ENCODE measurements at regions not wholly inside any gene's neighbourhood (a gene's known extent, or its start where the extent isn't known, plus 50 kb on each side); places are given as distances from the start of the nearest gene placed in this dataset.

DNA sequence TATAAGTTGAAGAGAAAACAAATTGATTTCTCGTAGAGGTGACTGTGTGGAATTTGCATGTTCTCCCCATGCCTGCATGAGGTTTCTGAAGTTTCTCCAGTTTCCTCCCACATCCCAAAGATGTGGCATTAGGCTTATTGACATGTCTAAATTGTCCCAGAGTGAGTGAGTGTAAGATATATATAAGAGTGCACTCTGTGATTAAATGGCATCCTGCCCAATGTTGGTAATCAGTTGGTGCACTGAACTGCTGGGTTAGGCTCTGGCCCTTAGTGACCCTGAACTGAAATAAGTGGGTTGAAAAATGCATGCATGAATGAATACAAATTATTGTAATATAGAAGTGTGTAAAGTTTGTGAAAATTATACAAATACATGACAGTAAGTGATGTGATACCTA is 1106.5 kb downstream of the TECRL start:
- no peak for ATAC-seq (ENCODE audit: low FRiP score in 2 of 2)
- no peak overlapping the region for H3K4me3 ChIP-seq
- DNase-seq, result no peak
- TF ChIP-seq, protein P1, sequence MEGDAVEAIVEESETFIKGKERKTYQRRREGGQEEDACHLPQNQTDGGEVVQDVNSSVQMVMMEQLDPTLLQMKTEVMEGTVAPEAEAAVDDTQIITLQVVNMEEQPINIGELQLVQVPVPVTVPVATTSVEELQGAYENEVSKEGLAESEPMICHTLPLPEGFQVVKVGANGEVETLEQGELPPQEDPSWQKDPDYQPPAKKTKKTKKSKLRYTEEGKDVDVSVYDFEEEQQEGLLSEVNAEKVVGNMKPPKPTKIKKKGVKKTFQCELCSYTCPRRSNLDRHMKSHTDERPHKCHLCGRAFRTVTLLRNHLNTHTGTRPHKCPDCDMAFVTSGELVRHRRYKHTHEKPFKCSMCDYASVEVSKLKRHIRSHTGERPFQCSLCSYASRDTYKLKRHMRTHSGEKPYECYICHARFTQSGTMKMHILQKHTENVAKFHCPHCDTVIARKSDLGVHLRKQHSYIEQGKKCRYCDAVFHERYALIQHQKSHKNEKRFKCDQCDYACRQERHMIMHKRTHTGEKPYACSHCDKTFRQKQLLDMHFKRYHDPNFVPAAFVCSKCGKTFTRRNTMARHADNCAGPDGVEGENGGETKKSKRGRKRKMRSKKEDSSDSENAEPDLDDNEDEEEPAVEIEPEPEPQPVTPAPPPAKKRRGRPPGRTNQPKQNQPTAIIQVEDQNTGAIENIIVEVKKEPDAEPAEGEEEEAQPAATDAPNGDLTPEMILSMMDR (IDR thresholded peaks at IDR 0.05), result no peak
- TF ChIP-seq EP300 (IDR thresholded peaks at IDR 0.05), result no peak
- TF ChIP-seq POLR2AphosphoS5 (IDR thresholded peaks at IDR 0.05), result no peak
- no peak for TF ChIP-seq POLR2A (IDR thresholded peaks at IDR 0.05)
- H3K36me3 ChIP-seq, result no peaks in the 10 kb centered on the region
- 88 to 90% methylated on average over 1 of the region's 1 CpG for WGBS, 2 donors
- no peaks in the 10 kb centered on the region for H3K27me3 ChIP-seq
- H3K4me1 ChIP-seq, result no peaks in the 10 kb centered on the region
- no peak overlapping the region for H3K27ac ChIP-seq
- H3K9me3 ChIP-seq, result peaks cover 0 to 3% (median 0%) of the 10 kb centered on the region in 4 donors

GRCh38 chr4:63302078-63302477 is 1107.2 kb downstream of the TECRL start:
- H3K27me3 ChIP-seq, result no peaks in the 10 kb centered on the region
- H3K4me1 ChIP-seq, result no peaks in the 10 kb centered on the region
- H3K27ac ChIP-seq, result no peak overlapping the region
- no peak for DNase-seq
- peaks cover 0 to 3% (median 0%) of the 10 kb centered on the region in 4 donors for H3K9me3 ChIP-seq
- H3K4me3 ChIP-seq, result no peak overlapping the region
- TF ChIP-seq EP300 (IDR thresholded peaks at IDR 0.05) (no peak), POLR2AphosphoS5 (IDR thresholded peaks at IDR 0.05) (no peak), POLR2A (IDR thresholded peaks at IDR 0.05) (no peak)
- TF ChIP-seq, protein P1 (IDR thresholded peaks at IDR 0.05), result no peak
- 91 to 98% methylated on average over 1 of the region's 1 CpG for WGBS, 2 donors
- ATAC-seq (ENCODE audit: low FRiP score in 2 of 2), result no peak
- no peaks in the 10 kb centered on the region for H3K36me3 ChIP-seq

DNA sequence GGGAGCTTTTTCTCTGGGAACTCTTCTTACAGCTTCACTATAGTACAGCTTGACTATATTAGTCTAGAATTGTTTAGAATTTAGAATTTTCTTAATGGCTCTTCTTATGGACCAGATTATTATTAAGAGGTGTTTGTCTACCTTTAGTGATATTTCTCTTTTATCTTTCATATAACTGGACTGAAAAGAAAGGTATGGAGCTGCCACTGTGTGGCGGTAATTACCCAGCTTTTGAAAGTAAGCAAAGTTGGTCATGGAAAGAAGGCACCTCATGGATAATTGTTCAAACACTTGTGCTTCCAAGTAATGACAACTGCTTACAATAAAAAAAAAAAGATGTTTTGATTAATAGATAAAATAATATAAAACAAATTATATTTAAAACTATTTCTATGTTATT is 1112.5 kb downstream of the TECRL start:
- DNase-seq (no peak), ATAC-seq (ENCODE audit: low FRiP score in 2 of 2) (no peak)
- Histone ChIP-seq H3K4me3 (no peak overlapping the region), H3K9me3 (no peaks in the 10 kb centered on the region), H3K27ac (no peak overlapping the region), H3K4me1 (no peaks in the 10 kb centered on the region), H3K36me3 (no peaks in the 10 kb centered on the region), H3K27me3 (no peaks in the 10 kb centered on the region)
- no peak for TF ChIP-seq EP300 (IDR thresholded peaks at IDR 0.05)
- TF ChIP-seq, protein P1 (IDR thresholded peaks at IDR 0.05), result peak in 2 of 6 experiments; percentile 8 to 10
- WGBS, 2 donors, result 42 to 59% methylated on average over 1 of the region's 1 CpG

GRCh38 chr4:63275491-63275890 is 1133.8 kb downstream of the TECRL start:
- Histone ChIP-seq H3K4me3 (no peak overlapping the region), H3K27ac (no peak overlapping the region), H3K9me3 (no peaks in the 10 kb centered on the region), H3K36me3 (no peaks in the 10 kb centered on the region), H3K27me3 (no peaks in the 10 kb centered on the region), H3K4me1 (no peaks in the 10 kb centered on the region)
- ATAC-seq (ENCODE audit: low FRiP score in 2 of 2), result peak in 1 of 2 donors; percentile 30
- DNase-seq, result no peak
- 88 to 90% methylated on average over 3 to 4 of the region's 4 CpGs for WGBS, 2 donors
- no peak for TF ChIP-seq POLR2AphosphoS5 (IDR thresholded peaks at IDR 0.05)
- TF ChIP-seq, protein P1 (IDR thresholded peaks at IDR 0.05), result no peak
- no peak for TF ChIP-seq EP300 (IDR thresholded peaks at IDR 0.05)
- TF ChIP-seq POLR2A (IDR thresholded peaks at IDR 0.05), result no peak

GRCh38 chr4:63269156-63269555 is 1140.1 kb downstream of the TECRL start:
- Histone ChIP-seq H3K4me1 (no peaks in the 10 kb centered on the region), H3K27ac (no peak overlapping the region), H3K36me3 (no peaks in the 10 kb centered on the region), H3K9me3 (no peaks in the 10 kb centered on the region), H3K27me3 (no peaks in the 10 kb centered on the region), H3K4me3 (no peak overlapping the region)
- TF ChIP-seq, protein P1 (IDR thresholded peaks at IDR 0.05), result no peak
- TF ChIP-seq POLR2AphosphoS5 (IDR thresholded peaks at IDR 0.05) (no peak), POLR2A (IDR thresholded peaks at IDR 0.05) (no peak), EP300 (IDR thresholded peaks at IDR 0.05) (no peak)
- 94 to 96% methylated on average over 1 of the region's 1 CpG for WGBS, 2 donors
- DNase-seq (no peak), ATAC-seq (ENCODE audit: low FRiP score in 2 of 2) (no peak)
